SIG-M5 treated with dmso at 0.1 percent for 504 hours (cell line): ENCODE measurements at regions not wholly inside any gene's neighbourhood (a gene's known extent, or its start where the extent isn't known, plus 50 kb on each side); places are given as distances from the start of the nearest gene placed in this dataset.

ENCODE experiments used
- DNase-seq: peaks from one replicate; lab custom pipeline; 2025; ENCODE audit not compliant: unreplicated experiment; lab: John Stamatoyannopoulos, UW

DNA sequence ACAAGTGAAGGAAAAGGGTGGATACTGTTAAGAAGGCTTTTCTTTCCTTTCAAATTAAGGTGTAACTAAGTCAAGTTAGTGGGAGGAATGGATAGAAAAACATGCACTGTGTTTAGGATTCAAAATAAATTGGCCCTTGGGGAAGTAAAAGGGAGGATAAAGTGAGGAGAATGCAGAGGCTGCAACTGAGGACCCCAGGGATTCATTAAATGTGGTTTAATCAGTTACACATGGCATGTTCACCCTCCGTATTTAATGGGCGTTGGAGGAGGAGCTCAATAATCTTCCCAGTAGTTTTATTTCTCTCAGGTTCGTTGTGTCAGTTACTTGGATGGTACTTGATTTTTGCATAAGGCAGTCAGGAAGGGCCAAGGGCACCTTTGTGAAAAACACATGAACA, 966.3 kb downstream of the JRKL start:
- no peak for DNase-seq

DNA sequence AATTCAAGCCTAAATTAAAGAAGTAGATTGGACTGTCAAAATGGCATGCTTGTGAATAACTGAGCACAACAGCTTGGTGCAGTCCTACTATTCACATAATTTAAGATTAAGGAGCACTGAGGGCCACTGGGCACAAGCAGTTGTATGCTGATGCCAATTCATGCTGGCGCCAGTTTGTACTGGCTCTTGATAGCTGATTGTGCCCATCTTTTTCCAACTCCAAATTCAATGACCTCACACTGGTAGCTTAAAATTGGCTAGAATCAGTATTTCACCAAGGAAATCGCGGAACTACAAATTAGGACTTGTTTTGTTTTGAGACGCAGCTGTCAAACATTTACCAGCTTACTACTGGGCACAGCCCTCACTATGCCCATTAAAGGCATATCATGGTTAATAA, 969.2 kb downstream of the JRKL start:
- DNase-seq, result no peak

DNA sequence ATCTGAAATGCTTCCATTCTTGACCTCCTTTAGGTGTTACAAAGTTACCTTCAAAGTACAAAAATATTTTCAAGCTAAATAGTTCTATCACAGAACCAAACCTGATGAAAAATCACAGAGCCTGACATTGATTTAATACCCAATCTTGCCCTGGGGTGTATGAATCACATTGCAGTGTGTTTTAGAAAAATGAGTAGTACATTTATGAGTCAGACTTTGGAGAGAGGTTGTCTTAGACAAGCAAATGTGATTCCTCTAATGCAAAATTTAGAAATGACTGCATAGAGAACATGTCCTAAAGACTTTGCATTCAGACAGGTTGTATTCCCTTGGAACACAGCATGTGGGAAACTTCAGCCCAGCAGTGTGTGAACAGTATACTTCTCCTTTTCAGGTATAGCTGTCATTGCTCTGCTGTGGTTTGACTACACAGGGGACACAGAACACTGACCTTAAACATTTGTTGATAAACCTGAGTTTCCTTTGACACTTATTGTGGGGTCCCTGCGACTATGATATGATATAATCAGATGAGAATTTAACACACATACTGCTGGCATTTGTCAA, 972.1 kb downstream of the JRKL start:
- no peak for DNase-seq

DNA sequence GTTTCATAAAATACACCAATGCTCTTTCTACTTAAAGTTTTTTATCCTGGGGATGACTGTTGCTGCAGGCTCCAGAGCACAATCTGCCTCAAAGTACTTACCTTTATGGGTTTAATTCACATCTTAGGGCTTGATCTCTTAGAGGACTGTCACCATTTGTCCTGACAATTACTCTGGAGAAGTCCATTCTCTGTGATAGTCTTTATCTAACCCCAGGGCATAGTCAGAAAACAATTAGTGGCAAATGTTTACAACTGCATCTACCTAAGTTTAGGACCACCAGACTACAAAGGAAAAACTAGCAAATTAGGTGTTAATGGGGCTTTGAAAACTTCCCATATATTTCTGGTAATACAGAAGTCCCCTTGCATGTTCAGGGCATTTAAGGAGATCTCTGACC, 973.5 kb downstream of the JRKL start:
- DNase-seq, result no peak

DNA sequence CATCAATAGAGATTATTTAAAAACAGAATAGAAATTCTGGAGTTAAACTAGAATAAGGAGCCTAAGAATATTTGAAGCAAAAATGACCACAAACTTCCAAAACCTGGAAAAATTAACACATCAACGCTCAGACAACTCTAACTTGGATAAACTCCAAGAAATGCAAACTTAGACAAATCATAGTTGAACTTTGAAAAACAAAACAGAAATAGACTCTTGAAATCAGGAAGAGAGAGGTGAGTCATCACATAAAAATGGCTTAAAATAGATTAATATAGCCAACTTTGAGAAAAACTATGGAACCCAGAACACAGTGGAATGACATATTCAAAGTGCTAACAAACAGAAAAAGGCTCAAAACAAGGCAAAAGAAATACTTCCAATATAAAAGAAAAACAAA, 974.2 kb downstream of the JRKL start:
- no peak for DNase-seq

DNA sequence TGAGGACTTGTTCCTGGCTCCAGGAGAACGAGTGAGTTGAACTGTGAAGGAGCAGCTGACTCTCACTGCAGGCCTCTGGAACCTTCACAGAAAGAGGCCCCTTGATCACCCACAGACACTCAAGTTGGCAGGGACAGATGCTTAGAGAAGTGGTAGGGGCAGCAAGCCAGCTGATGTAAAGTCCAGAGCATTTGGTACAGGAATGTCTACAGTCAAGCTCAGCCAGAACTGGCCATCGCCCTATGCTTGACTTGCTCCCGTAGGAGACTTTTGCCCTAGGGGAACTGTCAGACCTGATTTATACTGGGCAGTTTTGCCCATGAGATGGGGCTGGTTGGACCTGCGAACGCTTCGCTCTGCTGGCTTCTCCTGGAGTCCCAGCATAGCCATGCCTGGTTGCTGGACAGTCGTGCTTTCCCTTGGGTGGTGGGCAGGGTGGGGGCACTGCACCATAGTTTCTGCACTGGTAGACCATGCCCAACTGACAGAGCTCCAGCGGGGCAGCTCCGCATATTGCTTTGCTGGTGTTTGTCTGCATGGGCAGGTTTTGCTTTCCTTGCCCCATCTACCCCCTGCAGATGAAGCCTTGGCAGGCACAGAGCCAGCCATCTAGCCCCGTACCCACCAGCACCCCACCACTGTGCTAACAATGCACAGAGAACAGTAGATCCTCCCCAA, 977.7 kb downstream of the JRKL start:
- no peak for DNase-seq

DNA sequence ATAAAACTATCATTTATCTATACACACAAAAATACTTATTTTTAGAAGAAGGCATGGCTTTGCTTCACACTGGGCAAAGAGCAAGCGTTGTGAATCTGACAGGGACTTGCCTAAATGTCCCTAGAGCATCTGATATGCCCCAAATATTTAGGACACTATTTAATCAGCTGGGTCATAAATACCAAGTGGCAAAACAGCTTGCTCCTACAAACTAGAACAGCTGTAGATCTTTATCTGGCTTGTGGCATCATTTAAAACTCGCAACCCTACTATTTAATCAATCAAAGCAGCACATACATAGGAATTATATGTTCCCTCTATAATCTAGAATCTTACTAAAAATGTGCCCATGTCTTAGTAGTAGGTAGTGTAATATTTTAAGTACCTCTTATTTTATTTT, 999.5 kb downstream of the JRKL start:
- no peak for DNase-seq

DNA sequence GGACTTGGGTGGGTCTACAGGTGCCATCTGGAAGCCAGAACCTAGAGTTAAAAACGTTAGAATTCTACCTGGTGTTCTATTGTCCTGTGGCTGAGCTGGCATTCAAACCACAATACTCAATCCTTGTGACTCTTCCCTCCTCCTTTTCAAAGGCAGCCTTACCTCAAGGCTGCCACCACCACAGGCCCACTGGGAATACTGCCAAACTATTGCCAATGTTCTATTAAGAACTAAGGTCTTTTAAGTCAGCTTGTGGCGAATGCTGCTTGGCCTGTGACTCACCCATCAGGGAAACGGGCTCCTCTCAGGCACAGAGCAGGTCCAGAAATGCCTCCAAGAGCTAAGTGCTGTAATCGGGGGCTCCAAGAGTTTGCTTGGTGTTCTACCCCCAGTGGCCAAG, 1008.4 kb downstream of the JRKL start:
- no peak for DNase-seq

DNA sequence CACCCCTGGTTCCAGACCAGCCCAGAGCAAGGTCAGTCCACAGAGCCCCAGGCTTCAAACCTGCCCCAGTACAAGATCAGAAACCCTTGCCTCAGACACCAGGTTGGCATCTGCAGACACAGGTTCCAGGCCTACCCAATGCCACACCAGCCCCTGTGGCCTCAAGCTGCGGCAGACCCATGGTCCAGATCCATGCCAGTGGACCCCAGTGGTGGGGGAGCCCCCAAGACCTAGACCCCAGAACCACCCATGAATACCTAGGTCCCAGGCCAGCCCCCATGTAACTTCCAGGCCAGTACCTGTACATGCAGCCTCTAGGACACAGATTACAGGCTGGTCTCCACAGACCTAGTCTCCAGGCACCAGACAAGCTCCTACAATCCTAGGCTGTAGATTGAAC, 1019.3 kb downstream of the JRKL start:
- DNase-seq, result no peak

DNA sequence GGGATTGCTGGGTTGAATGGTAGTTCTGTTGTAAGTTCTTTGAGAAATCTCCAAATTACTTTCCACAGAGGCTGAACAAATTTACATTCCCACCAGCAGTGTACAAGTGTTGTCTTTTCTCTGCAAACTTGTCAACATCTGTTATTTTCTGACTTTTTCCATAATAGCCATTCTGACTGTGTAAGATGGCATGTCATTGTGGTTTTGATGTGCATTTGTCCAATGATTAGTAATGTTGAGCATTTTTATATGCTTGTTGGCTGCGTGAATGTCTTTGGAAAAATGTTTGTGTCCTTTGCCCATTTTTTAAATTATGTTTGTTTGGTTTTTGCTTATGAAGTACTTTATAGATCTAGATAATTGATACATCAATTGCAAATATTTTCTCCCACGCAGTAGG, 1025.0 kb downstream of the JRKL start:
- no peak for DNase-seq

DNA sequence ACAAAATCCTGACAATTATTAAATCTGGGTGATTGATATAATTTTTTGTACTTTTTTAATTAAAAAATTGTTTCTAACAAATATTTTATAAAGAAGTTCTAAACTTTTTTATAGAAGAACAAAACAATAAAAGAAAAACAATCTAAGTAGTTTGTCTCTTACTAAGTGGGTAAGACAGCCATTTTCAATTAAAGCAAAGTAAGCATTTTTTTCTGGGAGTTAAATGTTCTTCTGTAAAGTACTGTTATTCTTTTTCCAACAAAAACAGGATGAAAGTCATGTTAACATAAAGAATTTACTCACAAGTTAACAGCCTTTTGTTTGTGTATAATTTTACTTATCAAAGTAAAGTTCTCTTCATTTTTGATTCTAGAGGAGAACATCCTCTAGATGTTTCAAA, 1029.9 kb downstream of the JRKL start:
- DNase-seq, result no peak

DNA sequence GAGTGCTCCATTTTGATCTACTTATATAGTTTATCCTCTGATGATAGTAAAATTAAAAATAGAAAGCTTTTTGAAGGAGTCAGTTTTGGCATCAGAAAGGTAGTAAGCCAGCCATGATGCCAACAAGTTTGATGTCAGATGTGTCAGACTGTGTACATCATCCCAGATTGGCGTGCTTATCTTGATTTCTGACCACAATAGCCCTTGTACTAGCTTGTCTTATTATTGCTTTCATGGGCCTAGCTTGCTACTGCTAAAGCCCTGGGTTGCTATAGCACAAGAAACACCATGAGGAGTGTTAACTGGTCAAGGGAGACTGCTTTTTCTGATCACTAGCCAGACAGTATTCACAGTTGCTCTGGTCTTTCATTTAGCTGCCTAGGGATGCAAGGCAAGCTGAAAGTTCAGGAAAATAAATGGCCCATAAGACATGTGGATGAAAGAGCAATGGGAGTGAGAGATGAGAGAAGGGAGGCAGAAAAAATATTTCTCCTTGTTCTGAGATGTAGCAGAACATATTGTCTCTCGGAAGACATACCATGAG, 1038.5 kb downstream of the JRKL start:
- no peak for DNase-seq

DNA sequence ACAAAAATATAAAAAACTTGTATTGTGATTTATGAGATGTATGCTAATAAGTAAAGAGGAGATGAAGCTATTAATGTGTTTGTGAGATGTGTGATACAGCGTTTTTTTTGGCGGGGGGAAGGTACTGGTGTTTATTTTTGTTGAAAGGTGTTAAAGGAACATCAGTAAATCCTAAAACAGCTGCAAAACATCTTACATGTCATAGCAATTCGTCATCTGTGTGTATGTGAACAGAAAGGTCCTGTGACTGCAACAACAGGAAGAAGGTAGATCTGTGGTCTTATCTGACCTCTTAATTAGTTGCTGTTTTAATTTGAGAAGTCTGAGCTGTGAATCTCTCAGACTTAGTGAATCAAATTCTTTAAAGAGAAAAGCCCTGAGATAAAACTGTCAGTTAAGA, 1041.1 kb downstream of the JRKL start:
- DNase-seq, result no peak

DNA sequence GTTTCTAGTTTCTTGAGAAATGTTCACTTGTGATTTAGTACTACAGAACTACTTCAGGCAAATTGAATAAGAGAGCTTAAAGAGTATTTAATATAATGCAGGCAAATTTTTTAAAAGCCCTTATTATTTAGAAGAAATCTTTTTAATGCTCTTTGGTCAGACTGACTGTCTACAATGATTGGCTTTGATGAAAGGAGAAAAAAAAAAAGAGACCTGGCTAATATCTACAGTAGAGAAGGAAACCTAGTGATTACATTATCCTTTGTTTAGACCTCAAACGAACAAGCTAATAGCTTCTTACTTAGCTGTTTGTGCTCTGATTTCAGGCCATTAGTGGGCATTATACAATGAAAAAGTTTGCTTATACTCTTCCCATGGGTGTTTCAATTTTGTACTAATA, 1043.1 kb downstream of the JRKL start:
- no peak for DNase-seq

DNA sequence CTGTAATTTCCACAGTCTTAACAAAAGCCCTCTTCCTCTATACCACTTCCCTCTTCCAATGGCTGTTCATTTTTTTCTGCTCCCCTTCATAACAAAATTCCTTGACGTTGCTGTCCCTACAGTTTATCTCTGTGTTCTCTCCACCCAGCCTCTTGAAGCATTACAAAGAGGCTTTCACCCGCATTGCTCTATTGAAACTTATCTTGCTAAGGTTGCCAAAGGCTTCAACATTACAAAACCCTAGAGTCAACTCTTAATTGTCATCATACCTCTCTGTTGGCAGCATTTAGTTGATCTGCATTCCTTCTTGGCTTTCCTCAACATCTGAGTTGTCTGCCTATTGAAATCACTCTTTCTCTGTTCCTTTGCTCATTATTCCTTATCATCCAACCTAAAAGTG, 1055.7 kb downstream of the JRKL start:
- DNase-seq, result no peak

DNA sequence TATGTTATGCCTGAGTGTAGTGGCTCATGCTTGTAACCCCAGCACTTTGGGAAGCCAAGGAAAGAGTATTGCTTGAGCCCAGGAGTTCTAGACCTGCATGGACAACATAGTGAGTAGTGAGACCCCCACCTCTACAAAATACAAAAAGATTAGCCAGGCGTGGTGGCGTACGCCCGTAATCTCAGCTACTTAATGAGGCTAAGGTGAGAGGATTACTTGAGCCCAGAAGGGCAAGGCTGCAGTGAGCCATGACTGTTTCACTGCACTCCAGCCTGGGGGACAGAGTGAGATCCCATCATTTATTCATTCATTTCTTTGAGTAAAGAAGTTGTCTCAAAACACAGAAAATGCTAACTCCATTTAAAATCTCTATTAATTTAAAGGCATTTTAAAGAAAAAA, 1061.6 kb downstream of the JRKL start:
- DNase-seq, result no peak

DNA sequence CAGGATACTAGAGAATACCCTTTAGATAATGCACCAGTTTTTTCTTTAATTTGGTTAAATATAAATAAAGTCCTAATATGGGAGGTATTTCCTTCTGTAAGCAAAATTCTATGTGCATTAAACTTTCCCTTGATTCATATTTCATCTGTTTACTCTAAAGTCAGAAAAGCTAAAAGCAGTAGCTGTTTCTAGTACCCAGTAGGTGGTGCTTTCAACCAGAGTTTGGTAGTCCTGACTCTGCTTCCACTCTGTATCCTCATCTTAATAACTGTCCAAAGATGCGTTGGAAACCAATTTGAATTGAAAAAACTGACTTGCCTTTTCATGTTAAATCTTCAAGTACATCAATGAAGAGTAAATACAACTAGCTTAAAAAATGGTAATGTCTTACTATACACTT, 1065.2 kb downstream of the JRKL start:
- peak; percentile 13 for DNase-seq

DNA sequence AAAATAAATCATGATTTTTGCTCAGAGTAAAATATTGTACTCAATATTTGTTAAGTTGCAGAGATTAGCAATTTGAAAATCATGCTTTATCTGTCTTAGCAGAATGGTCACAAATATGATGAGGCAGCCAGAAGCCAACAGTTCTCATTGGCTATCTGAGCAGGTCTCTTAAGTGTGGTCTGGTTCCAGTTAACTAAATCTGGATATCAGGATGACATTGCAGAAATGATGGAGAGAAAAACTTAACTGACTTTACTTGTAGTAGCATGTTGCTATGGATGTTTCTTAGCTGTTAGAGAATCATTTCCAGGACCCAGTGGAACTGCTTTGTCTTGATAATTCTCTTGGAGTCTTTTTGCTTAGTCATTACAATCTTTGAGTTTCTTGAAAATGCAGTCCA, 1070.3 kb downstream of the JRKL start:
- no peak for DNase-seq

DNA sequence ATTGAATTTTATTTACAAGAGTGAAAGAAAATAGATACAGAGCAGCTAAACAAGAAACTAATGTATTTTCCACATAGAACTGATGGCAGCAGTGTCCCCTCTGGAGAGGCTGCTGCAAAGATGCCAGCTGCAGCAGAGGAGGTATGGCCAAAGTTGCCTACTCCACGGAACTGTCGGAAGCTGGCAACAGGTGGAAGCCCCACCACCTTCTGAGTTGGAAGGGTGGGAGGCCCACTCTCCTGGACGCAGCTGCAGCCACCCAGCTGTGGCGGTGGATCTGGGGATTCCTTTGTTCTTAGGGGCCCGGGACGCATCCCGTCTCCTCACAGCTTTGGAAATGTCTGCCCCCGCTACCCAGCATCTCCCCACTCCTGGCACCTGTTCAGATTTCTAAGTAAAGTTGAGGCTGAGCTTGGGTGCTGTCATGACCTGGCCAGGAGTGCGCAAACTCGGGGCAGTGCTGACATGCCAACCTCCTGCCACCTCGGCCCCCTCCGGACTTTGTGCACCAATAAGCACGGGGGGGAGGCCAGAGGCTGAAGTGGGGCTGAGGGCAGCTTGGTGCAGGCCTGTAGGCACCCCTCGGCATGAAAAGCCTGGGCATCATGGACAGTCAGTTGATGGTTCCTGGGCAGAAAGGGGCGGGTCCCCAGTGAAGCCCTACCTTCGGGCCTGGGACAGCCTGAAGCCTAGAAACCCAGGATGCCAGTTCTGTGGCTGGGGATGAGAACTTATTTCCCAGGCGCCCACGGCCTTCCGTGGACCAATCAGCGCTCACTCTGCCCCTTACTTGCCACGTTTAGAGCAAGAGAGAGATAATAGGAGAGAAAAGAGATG, 1071.4 kb downstream of the JRKL start:
- no peak for DNase-seq

DNA sequence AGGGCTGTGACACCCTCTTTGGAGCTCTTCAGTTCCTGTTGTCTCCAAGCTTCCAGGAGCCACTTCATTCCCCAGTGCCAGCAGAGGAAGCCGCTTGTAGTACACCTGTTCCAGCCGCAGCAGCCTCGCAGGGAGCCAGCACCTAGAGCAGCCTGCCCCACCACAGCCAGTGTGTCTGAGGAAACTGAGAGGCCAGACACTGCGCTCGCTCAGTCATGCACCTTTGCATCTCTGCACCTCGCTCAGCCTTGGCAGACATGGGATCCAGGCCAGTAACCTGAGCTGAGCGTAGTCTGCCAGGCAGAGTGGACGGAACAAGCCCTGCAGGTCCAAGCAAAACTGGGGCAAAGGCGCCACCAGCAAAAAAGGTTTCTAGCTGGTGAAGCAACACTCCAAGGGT, 1072.1 kb downstream of the JRKL start:
- no peak for DNase-seq

DNA sequence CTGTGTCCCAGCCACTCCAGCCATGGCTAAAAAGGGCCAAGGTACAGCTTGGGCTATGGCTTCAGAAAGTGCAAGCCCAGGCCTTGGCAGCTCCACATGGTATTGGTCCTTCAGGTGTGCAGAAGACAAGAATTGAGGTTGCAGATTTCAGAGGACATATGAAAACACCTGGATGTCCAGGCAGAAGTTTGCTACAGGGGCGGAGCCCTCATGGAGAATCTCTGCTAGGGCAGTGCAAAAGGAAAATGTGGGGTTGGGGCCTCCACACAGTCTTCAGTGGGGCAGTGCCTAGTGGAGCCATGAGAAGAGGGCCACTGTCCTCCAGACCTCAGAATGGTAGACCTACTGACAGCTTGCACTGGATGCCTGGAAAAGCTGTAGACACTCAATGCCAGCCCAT, 1074.1 kb downstream of the JRKL start:
- DNase-seq, result no peak

DNA sequence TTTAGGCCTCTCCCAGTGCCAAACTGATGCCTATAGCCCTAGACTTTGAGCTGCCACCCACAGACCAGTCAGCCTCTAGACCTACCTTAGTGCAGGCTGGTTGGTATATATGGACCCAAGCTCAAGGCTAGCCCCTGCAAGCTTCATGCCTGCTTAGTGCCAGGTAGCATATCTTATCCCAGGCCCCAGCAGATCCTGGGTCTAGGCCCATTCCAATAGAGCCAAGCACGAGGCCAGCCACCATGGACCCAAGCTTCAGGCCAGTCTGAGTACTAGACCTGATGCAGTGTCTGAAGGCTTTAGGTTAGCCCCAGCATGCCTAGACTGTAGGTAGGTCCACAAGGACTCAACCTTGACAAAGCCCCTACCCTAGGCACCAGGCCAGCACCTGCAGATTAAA, 1081.7 kb downstream of the JRKL start:
- no peak for DNase-seq
